GM23248 (cell line): ENCODE measurements at regions not wholly inside any gene's neighbourhood (a gene's known extent, or its start where the extent isn't known, plus 50 kb on each side); places are given as distances from the start of the nearest gene placed in this dataset.

ENCODE experiments used
- DNase-seq: peaks from one replicate; pipeline ENCODE4 v3.0.0-alpha.2; 2015
- H2AFZ ChIP-seq: fragments of 200-600 bp; sonication (generic); 2 replicates; pipeline ENCODE4 v1.6.1; 2016; ENCODE audit warnings: antibody characterized with exemption
- H3F3A ChIP-seq: fragments of 200-600 bp; sonication (generic); 2 replicates; pipeline ENCODE4 v1.6.1; 2016; ENCODE audit warnings: mild to moderate bottlenecking, antibody characterized with exemption, mixed run types; ENCODE audit not compliant: insufficient read depth
- H3K27ac ChIP-seq: fragments of 200-600 bp; sonication (generic); 2 replicates; pipeline ENCODE4 v1.5.1; 2016; ENCODE audit warnings: mild to moderate bottlenecking
- H3K27me3 ChIP-seq: fragments of 200-600 bp; sonication (generic); replicated peaks from 2 replicates; pipeline ENCODE4 v1.6.1; 2016; ENCODE audit warnings: mild to moderate bottlenecking; ENCODE audit not compliant: insufficient read depth
- H3K36me3 ChIP-seq: fragments of 200-600 bp; sonication (generic); 2 replicates; pipeline ENCODE4 v1.6.1; 2016; ENCODE audit warnings: low read depth, mild to moderate bottlenecking
- H3K4me1 ChIP-seq: fragments of 200-600 bp; sonication (generic); 2 replicates; pipeline ENCODE4 v1.6.1; 2016; ENCODE audit warnings: mild to moderate bottlenecking; ENCODE audit not compliant: insufficient read depth
- H3K4me2 ChIP-seq: fragments of 200-600 bp; sonication (generic); one replicate; pipeline ENCODE4 v1.6.1; 2016; ENCODE audit warnings: mild to moderate bottlenecking; ENCODE audit not compliant: unreplicated experiment
- H3K4me3 ChIP-seq: fragments of 200-600 bp; sonication (generic); 2 replicates; pipeline ENCODE4 v1.5.1; 2016; ENCODE audit warnings: mild to moderate bottlenecking
- H3K79me2 ChIP-seq: fragments of 200-600 bp; sonication (generic); 2 replicates; pipeline ENCODE4 v1.6.1; 2016; ENCODE audit warnings: mild to moderate bottlenecking; ENCODE audit not compliant: insufficient read depth
- H3K9ac ChIP-seq: fragments of 200-600 bp; sonication (generic); 2 replicates; pipeline ENCODE4 v1.6.1; 2016; ENCODE audit warnings: mild to moderate bottlenecking
- H3K9me2 ChIP-seq: fragments of 200-600 bp; sonication (generic); 2 replicates; pipeline ENCODE4 v1.6.1; 2016; ENCODE audit warnings: mixed run types, mild to moderate bottlenecking, moderate library complexity; ENCODE audit not compliant: insufficient read depth
- H3K9me3 ChIP-seq: fragments of 200-600 bp; sonication (generic); one replicate; pipeline ENCODE4 v1.6.1; 2017; ENCODE audit warnings: low read depth
- H4K20me1 ChIP-seq: fragments of 200-600 bp; sonication (generic); 2 replicates; pipeline ENCODE4 v1.6.0; 2016; ENCODE audit not compliant: insufficient read depth
- EZH2 ChIP-seq: fragments of 200-600 bp; sonication (generic); IDR thresholded peaks from 2 replicates; pipeline ENCODE4 v1.6.1; 2018; ENCODE audit warnings: antibody characterized with exemption, mild to moderate bottlenecking; ENCODE audit not compliant: insufficient read depth, poor library complexity, severe bottlenecking
- EZH2phosphoT487 ChIP-seq: fragments of 200-600 bp; sonication (generic); IDR thresholded peaks from 2 replicates; pipeline ENCODE4 v1.6.1; 2018; ENCODE audit warnings: antibody characterized with exemption, moderate library complexity, mild to moderate bottlenecking, low read depth; ENCODE audit not compliant: insufficient read depth
- WGBS, 2 experiments: methylation state at CpG; one replicate each; pipeline ENCODE4 v1.1.6; 2015 to 2017; ENCODE audit warnings: low lambda C conversion rate in 2 of 2, low coverage in 1 of 2; ENCODE audit errors: missing lambda C conversion rate in 2 of 2; 5-methylcytosine and 5-hydroxymethylcytosine counted together
- in situ Hi-C: fragments of 300-500 bp; cut with MboI; formaldehyde crosslinking; loops from 2 replicates; pipeline ENCODE4 v1.15.0; 2020

DNA sequence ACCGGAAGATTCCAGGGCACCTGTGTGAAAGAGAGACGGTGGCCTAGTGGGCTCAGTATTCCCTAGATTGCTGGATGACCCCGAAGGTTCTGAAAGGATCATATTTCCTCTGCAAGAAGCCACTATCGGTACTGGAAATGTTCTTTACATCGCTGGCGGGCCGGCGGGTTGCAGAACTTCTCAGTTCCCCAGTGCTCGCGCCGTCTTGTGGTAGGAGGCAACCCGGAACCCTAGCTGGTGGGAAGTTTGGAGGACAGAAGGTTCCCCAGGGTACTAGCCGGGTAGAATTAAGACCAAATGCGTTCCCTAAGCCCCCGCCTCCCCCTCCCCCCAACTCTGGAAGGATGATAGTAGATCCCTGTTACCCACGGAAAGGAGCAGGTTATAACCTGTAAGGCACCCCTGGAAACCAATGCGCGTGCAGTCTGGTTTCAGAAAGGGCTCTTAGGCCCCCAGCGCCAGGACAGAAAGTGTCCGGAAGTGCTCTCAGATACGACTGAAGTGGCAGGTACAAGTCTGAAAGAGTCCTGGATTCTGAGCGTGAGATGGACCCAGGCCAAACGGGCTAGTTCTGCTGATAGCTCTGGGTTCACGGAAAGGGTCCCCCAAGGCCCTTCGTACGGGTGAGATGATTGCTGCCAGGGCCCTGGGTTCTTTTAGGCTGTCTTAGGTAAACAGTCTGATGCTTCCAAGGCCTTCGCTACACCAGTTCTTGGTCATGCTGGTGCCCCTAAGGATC is 61.7 kb upstream of the DCAF8L1 start:
- Histone ChIP-seq H2AFZ (no peak overlapping the region), H3K9me2 (no peaks in the 10 kb centered on the region), H3F3A (no peaks in the 10 kb centered on the region), H3K4me3 (no peak overlapping the region), H3K9me3 (no peaks in the 10 kb centered on the region), H3K27me3 (no peaks in the 10 kb centered on the region), H3K79me2 (no peaks in the 10 kb centered on the region), H3K9ac (no peak overlapping the region), H3K4me1 (no peaks in the 10 kb centered on the region), H4K20me1 (no peaks in the 10 kb centered on the region), H3K36me3 (no peaks in the 10 kb centered on the region), H3K27ac (no peak overlapping the region), H3K4me2 (no peak overlapping the region)
- DNase-seq = no peak
- 60 to 76% methylated on average over 15 to 25 of the region's 27 CpGs for WGBS, 2 experiments
- no peak for TF ChIP-seq EZH2
- TF ChIP-seq EZH2phosphoT487 = no peak
- in situ Hi-C loops = no loop called here

DNA sequence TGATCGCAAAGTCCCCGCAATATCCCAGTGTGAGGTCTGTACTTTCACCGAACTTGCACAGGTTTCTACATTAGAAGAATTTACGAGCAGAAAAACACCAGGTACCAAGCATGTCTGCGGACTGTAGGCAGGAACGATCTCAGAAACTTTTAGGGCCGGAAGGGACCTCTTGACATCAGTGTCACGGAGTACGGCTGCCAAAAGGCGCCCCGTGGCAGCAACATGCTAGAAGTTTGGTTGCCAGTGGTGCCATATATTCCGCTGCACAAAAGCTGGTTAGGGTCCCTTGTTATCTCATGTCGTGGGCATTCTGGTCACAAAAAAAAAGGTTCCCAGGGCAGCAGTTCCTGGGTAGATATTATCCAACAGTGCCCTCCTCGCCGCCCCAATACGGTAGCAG is 61.0 kb upstream of the DCAF8L1 start:
- Histone ChIP-seq H3K9me2 (no peaks in the 10 kb centered on the region), H3K27me3 (no peaks in the 10 kb centered on the region), H3K9ac (no peak overlapping the region), H4K20me1 (no peaks in the 10 kb centered on the region), H3K4me3 (no peak overlapping the region), H3K79me2 (no peaks in the 10 kb centered on the region), H3K9me3 (no peaks in the 10 kb centered on the region), H3K27ac (no peak overlapping the region), H3K36me3 (no peaks in the 10 kb centered on the region), H3K4me1 (no peaks in the 10 kb centered on the region), H2AFZ (no peak overlapping the region), H3F3A (no peaks in the 10 kb centered on the region), H3K4me2 (no peak overlapping the region)
- TF ChIP-seq EZH2 (no peak), EZH2phosphoT487 (no peak)
- WGBS, 2 experiments = 69 to 74% methylated on average over 13 to 16 of the region's 16 CpGs
- in situ Hi-C loops = no loop called here
- no peak for DNase-seq

DNA sequence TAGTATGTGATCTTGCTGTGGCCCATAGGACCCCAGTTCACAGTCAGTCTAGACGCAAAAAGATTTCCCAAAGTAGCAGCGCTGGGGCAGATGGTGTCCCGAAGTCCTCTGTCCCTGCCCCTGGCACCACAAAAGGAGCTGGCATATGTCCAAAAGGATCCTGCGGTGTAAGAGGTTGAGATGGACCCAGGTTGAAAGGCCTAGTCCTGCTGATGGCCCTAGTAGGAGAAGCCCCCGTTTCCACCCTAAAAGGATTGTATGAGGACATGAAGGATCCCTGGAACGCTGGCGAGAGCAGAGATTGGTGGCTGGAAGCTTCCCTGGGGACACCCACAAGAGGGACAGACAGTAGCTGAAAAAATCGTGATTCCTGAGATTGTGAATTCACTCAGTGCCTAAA is 58.0 kb upstream of the DCAF8L1 start:
- no peaks in the 10 kb centered on the region for H4K20me1 ChIP-seq
- H2AFZ ChIP-seq = no peak overlapping the region
- H3K79me2 ChIP-seq = no peaks in the 10 kb centered on the region
- no peak overlapping the region for H3K9ac ChIP-seq
- TF ChIP-seq EZH2 (no peak), EZH2phosphoT487 (no peak)
- H3K9me3 ChIP-seq = no peaks in the 10 kb centered on the region
- H3K27me3 ChIP-seq = no peaks in the 10 kb centered on the region
- WGBS, 2 experiments = 43 to 45% methylated on average over 6 to 8 of the region's 8 CpGs
- H3F3A ChIP-seq = no peaks in the 10 kb centered on the region
- DNase-seq = no peak
- no peaks in the 10 kb centered on the region for H3K4me1 ChIP-seq
- no peak overlapping the region for H3K4me2 ChIP-seq
- no peak overlapping the region for H3K4me3 ChIP-seq
- in situ Hi-C loops = no loop called here
- H3K27ac ChIP-seq = no peak overlapping the region
- H3K9me2 ChIP-seq = no peaks in the 10 kb centered on the region
- H3K36me3 ChIP-seq = no peaks in the 10 kb centered on the region
